GM23338 (cell line): ENCODE measurements at regions not wholly inside any gene's neighbourhood (a gene's known extent, or its start where the extent isn't known, plus 50 kb on each side); places are given as distances from the start of the nearest gene placed in this dataset.

Experiments used
- ATAC-seq: fragments of 200-7000 bp; cut with Tn5 transposase; 3 replicates; pipeline ENCODE4 v1.9.1; 2020
- DNase-seq: peaks from one replicate; pipeline ENCODE4 v3.0.0-alpha.2; 2015; ENCODE audit warnings: low spot score
- H2AFZ ChIP-seq: fragments of 200-600 bp; sonication (generic); 2 replicates; pipeline ENCODE4 v1.8.0; 2016; ENCODE audit warnings: antibody characterized with exemption, mild to moderate bottlenecking, moderate library complexity
- H3F3A ChIP-seq: fragments of 200-600 bp; sonication (generic); replicated peaks from 2 replicates; pipeline ENCODE4 v1.8.0; 2017; ENCODE audit warnings: antibody characterized with exemption, mixed run types, low read depth
- H3K27ac ChIP-seq: fragments of 200-600 bp; sonication (generic); 2 replicates; pipeline ENCODE4 v1.6.1; 2016; ENCODE audit warnings: low read depth
- H3K27me3 ChIP-seq: fragments of 200-600 bp; sonication (generic); 2 replicates; pipeline ENCODE4 v1.8.0; 2016; ENCODE audit warnings: mild to moderate bottlenecking, mixed run types, moderate library complexity; ENCODE audit not compliant: insufficient read depth
- H3K36me3 ChIP-seq: fragments of 200-600 bp; sonication (generic); 2 replicates; pipeline ENCODE4 v1.8.0; 2016; ENCODE audit warnings: mild to moderate bottlenecking; ENCODE audit not compliant: insufficient read depth
- H3K4me1 ChIP-seq: fragments of 200-600 bp; sonication (generic); 2 replicates; pipeline ENCODE4 v1.8.0; 2016; ENCODE audit warnings: mild to moderate bottlenecking, moderate library complexity; ENCODE audit not compliant: insufficient read depth
- H3K4me2 ChIP-seq: fragments of 200-600 bp; sonication (generic); 2 replicates; pipeline ENCODE4 v1.7.1; 2017; ENCODE audit warnings: mixed run types
- H3K4me3 ChIP-seq: fragments of 200-600 bp; sonication (generic); 2 replicates; pipeline ENCODE4 v1.6.1; 2016; ENCODE audit warnings: mixed run types
- H3K79me2 ChIP-seq: fragments of 200-600 bp; sonication (generic); replicated peaks from 2 replicates; pipeline ENCODE4 v1.8.0; 2017; ENCODE audit warnings: mild to moderate bottlenecking; ENCODE audit not compliant: insufficient read depth
- H3K9me2 ChIP-seq: fragments of 200-600 bp; sonication (generic); 2 replicates; pipeline ENCODE4 v1.8.0; 2017; ENCODE audit not compliant: insufficient read depth
- H4K20me1 ChIP-seq: fragments of 200-600 bp; sonication (generic); replicated peaks from 2 replicates; pipeline ENCODE4 v1.8.0; 2017; ENCODE audit warnings: mild to moderate bottlenecking; ENCODE audit not compliant: insufficient read depth
- H3K27ac Mint-ChIP-seq: 2 replicates; pipeline ENCODE4 v1.8.0; 2020; ENCODE audit warnings: inconsistent platforms, mild to moderate bottlenecking, moderate library complexity, mixed read lengths
- H3K27me3 Mint-ChIP-seq: 3 replicates; pipeline ENCODE4 v1.8.0; 2022; ENCODE audit warnings: low read depth, mild to moderate bottlenecking, moderate library complexity, mixed read lengths, inconsistent platforms; ENCODE audit not compliant: insufficient read depth, poor library complexity
- H3K36me3 Mint-ChIP-seq: 3 replicates; pipeline ENCODE4 v1.8.0; 2021; ENCODE audit warnings: low read depth, mild to moderate bottlenecking, inconsistent platforms, moderate library complexity, mixed read lengths
- H3K4me1 Mint-ChIP-seq: 3 replicates; pipeline ENCODE4 v1.8.0; 2020; ENCODE audit warnings: mild to moderate bottlenecking, inconsistent platforms, mixed read lengths
- H3K4me3 Mint-ChIP-seq: 3 replicates; pipeline ENCODE4 v1.8.0; 2021; ENCODE audit warnings: moderate library complexity, mild to moderate bottlenecking, inconsistent platforms, mixed read lengths
- H3K9me3 Mint-ChIP-seq: 3 replicates; pipeline ENCODE4 v1.8.0; 2020; ENCODE audit warnings: moderate library complexity, mild to moderate bottlenecking, inconsistent platforms, mixed read lengths
- CREB1 ChIP-seq: fragments of 250-450 bp; sonication (Bioruptor Pico); IDR thresholded peaks from 2 replicates; pipeline ENCODE4 v1.5.0; 2020; ENCODE audit warnings: low read depth, mild to moderate bottlenecking, moderate library complexity
- EZH2 ChIP-seq: fragments of 200-600 bp; sonication (generic); IDR thresholded peaks from one replicate; pipeline ENCODE4 v1.8.0; 2017; ENCODE audit warnings: antibody characterized with exemption, mild to moderate bottlenecking, low read depth; ENCODE audit not compliant: unreplicated experiment
- EZH2phosphoT487 ChIP-seq: fragments of 200-600 bp; sonication (generic); IDR thresholded peaks from one replicate; pipeline ENCODE4 v1.8.1; 2018; ENCODE audit warnings: antibody characterized with exemption; ENCODE audit not compliant: unreplicated experiment
- JUNB ChIP-seq: IDR thresholded peaks from one replicate; pipeline ENCODE4 v1.6.1; 2016; ENCODE audit warnings: antibody characterized with exemption; ENCODE audit not compliant: unreplicated experiment
- NANOG ChIP-seq: IDR thresholded peaks from 2 replicates; pipeline ENCODE4 v1.6.1; 2016; ENCODE audit warnings: antibody characterized with exemption, borderline replicate concordance
- POLR2AphosphoS5 ChIP-seq: IDR thresholded peaks from 2 replicates; pipeline ENCODE4 v1.6.1; 2016; ENCODE audit warnings: antibody characterized with exemption, low read depth
- REST ChIP-seq: IDR thresholded peaks from one replicate; pipeline ENCODE4 v1.6.1; 2018; ENCODE audit warnings: antibody characterized with exemption; ENCODE audit not compliant: unreplicated experiment
- STAT1 ChIP-seq: IDR thresholded peaks from one replicate; pipeline ENCODE4 v1.6.1; 2016; ENCODE audit warnings: antibody characterized with exemption; ENCODE audit not compliant: unreplicated experiment
- ZNF114 ChIP-seq: fragments of 250-450 bp; sonication (Bioruptor Pico); IDR thresholded peaks from 2 replicates; pipeline ENCODE4 v1.5.0; 2020; ENCODE audit warnings: mild to moderate bottlenecking, moderate library complexity
- ZNF331 ChIP-seq: fragments of 250-450 bp; sonication (Bioruptor Pico); IDR thresholded peaks from 2 replicates; pipeline ENCODE4 v1.5.0; 2020; ENCODE audit warnings: low read depth, mild to moderate bottlenecking, moderate library complexity
- ZNF462 ChIP-seq: fragments of 250-450 bp; sonication (Bioruptor Pico); IDR thresholded peaks from 2 replicates; pipeline ENCODE4 v1.5.0; 2020; ENCODE audit warnings: mild to moderate bottlenecking, moderate library complexity
- TF ChIP-seq, protein P1 (sequence below), 2 experiments: fragments of 200-600 bp in 1 of 2; sonication (generic) in 1 of 2; conservative IDR thresholded peaks; 2 replicates each; pipeline versions ENCODE4 v1.5.1 to v1.6.1; 2016 to 2017; ENCODE audit warnings: antibody characterized with exemption in 2 of 2, low read depth in 2 of 2, mild to moderate bottlenecking in 2 of 2, moderate library complexity in 1 of 2
- TF ChIP-seq, protein P2 (sequence below): IDR thresholded peaks from 2 replicates; pipeline ENCODE4 v1.6.1; 2016; ENCODE audit warnings: antibody characterized with exemption

GRCh38 chr10:3235395-3235794 lies 62.8 kb upstream of the PITRM1 start:
- no peaks in the 10 kb centered on the region for H3K9me2 ChIP-seq
- H3K27ac ChIP-seq = no peak overlapping the region
- DNase-seq (no peak), ATAC-seq (no peak)
- no peaks in the 10 kb centered on the region for H4K20me1 ChIP-seq
- Mint-ChIP-seq H3K27me3 (no peaks in the 10 kb centered on the region), H3K27ac (no peak overlapping the region), H3K4me1 (peaks cover 8% of the 10 kb centered on the region), H3K36me3 (no peaks in the 10 kb centered on the region; the same call in 2 of the 3 replicates), H3K4me3 (no peak overlapping the region), H3K9me3 (peaks cover 5% of the 10 kb centered on the region; the same call in 2 of the 3 replicates)
- no peak overlapping the region for H3K4me2 ChIP-seq
- H3K4me1 ChIP-seq = no peaks in the 10 kb centered on the region
- no peaks in the 10 kb centered on the region for H3K36me3 ChIP-seq
- no peak overlapping the region for H3K4me3 ChIP-seq
- H3K27me3 ChIP-seq = no peaks in the 10 kb centered on the region
- no peaks in the 10 kb centered on the region for H3K79me2 ChIP-seq
- H3F3A ChIP-seq = no peaks in the 10 kb centered on the region
- no peak overlapping the region for H2AFZ ChIP-seq
- TF ChIP-seq ZNF462 (CRISPR knock-in tag) (no peak), EZH2phosphoT487 (no peak), NANOG (no peak), JUNB (no peak), EZH2 (no peak), CREB1 (CRISPR knock-in tag) (no peak), ZNF114 (no peak), STAT1 (no peak), ZNF331 (CRISPR knock-in tag) (no peak), REST (no peak), POLR2AphosphoS5 (no peak)
- TF ChIP-seq, protein P1, sequence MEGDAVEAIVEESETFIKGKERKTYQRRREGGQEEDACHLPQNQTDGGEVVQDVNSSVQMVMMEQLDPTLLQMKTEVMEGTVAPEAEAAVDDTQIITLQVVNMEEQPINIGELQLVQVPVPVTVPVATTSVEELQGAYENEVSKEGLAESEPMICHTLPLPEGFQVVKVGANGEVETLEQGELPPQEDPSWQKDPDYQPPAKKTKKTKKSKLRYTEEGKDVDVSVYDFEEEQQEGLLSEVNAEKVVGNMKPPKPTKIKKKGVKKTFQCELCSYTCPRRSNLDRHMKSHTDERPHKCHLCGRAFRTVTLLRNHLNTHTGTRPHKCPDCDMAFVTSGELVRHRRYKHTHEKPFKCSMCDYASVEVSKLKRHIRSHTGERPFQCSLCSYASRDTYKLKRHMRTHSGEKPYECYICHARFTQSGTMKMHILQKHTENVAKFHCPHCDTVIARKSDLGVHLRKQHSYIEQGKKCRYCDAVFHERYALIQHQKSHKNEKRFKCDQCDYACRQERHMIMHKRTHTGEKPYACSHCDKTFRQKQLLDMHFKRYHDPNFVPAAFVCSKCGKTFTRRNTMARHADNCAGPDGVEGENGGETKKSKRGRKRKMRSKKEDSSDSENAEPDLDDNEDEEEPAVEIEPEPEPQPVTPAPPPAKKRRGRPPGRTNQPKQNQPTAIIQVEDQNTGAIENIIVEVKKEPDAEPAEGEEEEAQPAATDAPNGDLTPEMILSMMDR (conservative IDR thresholded peaks at IDR 0.05; ENCODE audit: low read depth in 2 of 2) = no peak
- TF ChIP-seq, protein P2, sequence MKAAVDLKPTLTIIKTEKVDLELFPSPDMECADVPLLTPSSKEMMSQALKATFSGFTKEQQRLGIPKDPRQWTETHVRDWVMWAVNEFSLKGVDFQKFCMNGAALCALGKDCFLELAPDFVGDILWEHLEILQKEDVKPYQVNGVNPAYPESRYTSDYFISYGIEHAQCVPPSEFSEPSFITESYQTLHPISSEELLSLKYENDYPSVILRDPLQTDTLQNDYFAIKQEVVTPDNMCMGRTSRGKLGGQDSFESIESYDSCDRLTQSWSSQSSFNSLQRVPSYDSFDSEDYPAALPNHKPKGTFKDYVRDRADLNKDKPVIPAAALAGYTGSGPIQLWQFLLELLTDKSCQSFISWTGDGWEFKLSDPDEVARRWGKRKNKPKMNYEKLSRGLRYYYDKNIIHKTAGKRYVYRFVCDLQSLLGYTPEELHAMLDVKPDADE = no peak
